Activated T-cell treated with anti-CD3 and anti-CD28 coated beads for 4 hours (primary cell): ENCODE measurements at regions not wholly inside any gene's neighbourhood (a gene's known extent, or its start where the extent isn't known, plus 50 kb on each side); places are given as distances from the start of the nearest gene placed in this dataset.
"Not testable (repeated sequence)": the region's sequence is repeated elsewhere in the genome, so short reads cannot be mapped to it uniquely, and the experiment has no call there.

ENCODE experiments used
- DNase-seq: peaks from one replicate; pipeline ENCODE4 v3.0.0-alpha.2; 2020

DNA sequence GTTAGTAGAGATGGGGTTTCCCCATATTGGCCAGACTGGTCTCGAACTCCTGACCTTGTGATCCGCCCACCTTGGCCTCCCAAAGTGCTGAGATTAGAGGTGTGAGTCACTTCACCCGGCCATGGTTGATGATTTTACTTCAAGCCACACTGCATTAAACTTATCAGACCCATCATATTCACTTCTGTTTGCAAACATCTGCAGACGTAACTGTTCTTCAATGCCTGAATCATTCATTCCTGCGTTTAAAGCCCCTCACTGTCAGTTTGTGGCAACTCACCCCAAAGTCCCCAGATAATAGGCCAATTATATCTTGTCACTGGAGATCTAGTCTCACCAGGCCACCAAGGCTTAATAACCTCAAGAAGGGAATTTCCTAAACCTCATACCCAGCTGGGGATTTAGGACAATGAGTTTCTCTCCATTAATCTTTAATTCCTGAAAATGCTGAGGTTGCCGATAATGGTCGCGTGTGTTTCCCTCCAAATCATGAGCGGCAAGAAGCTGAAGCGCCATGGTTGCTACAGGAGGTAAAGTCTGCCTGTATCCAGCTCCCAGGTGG, 229.6 kb downstream of the LY86 start:
- DNase-seq = no peak

DNA sequence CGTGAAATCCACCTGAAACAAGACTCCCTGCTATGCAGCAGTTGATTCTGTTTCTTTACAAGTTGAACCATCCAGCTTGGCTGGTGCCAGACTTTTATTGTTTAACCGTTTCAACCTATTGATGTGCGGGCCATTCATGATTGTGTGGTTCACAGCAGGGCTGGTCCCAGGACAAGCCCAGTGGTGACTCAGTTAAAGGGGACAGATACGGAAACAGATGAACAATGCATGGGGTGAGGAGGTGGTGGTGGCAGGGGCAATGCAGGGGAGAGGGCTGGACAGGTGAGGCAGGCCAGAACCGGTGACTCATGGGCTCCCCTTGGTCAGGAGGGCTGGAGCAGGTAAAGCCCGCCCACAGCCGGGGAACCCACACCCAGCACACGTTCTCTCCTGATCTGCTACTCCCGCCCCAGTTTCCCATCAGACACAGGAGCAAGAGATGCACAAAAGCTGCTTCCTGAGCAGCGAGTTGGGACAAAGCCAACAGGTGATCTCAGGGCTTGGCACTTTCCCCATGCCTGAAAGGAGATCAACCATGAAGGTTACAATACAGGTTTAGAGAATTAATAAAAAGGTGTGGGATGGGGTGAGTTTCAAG, 232.2 kb downstream of the LY86 start:
- DNase-seq = no peak

DNA sequence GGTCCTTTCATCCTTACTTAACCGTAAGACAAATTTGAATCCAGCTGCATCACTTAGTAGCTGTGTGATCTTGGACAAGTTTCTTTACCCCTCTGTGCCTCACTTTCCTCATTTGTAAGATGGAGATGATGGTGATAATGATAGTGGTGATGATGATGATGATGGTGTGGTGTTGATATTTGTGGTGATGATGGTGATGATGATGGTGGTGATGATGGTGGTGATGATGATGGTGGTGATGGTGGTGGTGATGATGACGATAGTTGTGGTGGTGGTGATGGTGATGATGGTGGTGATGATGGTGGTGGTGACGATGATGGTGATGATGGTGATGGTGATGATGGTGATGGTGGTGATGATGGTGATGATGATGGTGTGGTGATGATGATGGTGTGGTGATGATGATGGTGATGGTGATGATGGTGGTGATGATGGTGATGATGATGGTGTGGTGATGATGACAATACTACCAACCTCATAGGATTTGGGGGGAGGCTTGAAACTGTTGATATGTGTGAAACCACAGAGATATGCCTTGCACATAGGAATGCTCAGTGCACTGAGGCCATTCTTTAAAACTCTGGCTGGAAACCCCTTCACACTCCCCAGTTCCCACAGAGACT, 233.2 kb downstream of the LY86 start:
- DNase-seq = no peak

DNA sequence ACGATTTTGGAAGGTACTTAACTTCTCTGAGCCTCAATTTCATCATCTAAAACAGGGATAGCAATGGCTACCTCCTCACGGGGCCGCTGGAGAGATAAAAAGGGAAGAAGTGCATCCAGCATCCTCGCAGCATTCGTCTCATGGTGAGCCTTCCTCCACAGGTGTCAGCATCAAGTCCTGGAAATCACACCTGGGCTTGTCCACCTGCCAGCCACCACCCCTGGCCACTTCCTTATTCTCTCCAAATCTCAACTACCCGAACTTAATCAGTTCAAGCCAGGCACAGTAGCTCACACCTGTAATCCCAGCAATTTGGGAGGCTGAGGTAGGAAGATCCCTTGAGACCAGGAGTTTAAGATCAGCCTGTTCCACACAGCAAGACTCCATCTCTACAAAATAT, 234.5 kb downstream of the LY86 start:
- no peak for DNase-seq

DNA sequence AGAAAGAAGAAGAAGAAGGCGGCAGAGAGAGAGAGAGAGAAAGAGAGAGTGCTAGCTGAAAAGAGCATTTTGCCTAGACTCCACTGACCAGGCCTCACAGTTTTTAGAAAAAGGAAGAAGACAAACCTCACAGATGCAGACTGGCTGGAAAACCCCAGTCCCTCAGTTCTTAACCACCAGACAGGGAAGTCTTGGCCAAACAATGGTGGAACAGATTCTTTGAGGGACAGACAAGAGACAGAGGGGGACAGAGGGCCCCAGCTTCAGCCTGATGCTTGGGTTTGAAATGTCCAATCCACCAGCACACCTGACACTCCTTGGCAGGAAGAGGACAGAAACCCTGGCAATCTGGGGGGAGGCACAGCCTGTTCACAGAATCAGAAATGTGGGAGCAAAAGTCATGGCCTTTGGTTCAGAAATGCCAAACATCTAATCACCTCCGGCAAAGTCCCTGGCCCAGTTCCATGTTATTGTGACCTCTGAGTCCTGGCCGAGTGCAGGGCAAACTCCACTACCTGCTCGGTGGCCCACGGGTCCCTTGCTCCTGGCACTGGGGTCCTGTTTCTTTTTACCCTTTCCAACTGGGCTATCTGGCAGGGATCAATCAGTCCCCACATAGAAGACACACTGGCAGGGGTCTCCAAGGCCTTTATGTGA, 235.2 kb downstream of the LY86 start:
- no peak for DNase-seq

DNA sequence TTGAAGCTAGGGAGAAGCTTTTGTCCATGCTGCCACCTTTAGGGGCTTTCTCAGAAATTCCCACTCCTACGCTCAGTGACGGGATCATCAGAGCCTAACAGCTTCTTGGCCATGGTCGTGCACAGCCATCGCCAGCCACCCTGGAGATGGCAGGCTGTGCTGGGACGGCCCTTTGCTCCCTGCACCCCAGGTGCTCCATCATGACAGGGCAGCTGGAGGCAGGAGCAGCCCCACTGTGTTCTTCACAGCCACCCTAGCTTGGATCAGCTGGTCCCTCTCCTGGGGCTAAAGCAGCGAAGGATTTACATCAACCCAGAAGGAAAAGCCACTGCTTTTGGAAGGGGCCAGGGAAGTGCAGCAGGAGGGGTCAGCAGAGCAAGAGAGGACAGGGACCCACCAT, 235.9 kb downstream of the LY86 start:
- no peak for DNase-seq

DNA sequence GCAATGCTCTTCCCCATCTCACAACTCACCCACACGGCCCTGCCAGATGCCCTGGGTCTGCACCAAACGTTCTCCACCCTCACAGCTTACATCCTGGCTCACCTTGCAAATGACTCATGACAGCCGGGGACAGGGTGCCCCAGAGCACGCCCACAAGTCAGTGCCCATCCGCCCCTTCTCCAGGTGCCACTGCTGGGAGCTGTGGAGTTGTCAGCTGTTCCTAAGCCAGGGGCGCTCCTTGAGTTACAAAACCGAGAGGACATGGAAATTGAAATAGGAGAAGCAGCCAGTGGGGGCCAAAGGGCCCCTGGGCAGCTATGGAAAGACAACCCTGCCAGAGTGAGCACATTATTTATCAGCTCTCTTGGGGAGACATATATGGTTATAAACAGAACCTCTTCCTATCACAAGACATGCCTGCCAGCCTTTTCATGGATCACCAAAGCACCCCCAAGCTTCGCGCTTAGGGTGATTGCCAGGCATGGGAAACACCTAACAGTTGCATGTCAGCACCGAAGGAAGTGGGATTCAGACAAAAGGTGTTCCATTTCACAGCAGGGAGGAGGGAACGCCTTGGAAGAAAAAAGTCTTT, 236.8 kb downstream of the LY86 start:
- DNase-seq = no peak

DNA sequence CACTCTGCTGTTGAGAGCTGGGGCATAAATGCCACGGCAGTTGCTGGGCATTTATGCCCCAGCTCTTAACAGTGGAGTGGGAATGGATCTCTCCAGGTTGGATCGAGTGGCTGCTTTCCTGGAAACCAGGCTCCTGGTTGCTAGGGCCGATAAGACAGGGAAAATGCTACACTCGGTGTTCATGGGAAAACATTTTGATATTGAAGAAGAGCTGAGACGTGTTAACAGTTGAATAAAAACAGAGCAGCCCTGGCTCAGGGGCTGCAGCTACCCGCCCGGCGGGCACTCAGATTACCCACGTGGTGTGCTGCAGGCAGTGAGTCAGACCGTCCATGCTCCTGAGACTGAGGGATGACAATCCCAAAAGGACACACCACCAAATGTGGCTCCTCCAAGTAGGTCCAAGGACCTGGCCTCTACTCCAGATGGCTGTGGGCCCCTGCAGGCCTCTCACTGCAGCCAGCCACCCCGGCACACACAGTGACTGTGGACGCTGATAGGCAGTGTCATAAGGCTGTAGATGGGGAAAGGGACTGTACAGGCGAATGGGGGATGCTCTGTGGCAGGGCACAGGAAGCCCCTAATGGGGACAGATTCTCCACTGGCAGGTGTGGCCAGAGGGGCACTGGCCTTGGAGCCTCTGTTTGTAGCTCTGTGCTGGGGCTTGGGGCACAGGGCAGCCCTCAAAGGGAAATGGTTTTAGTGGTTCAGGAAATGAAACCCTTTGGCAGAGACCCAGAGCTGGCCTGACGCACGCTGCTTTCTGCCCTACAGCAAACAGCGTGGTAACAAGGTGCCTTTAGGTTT, 237.8 kb downstream of the LY86 start:
- no peak for DNase-seq

DNA sequence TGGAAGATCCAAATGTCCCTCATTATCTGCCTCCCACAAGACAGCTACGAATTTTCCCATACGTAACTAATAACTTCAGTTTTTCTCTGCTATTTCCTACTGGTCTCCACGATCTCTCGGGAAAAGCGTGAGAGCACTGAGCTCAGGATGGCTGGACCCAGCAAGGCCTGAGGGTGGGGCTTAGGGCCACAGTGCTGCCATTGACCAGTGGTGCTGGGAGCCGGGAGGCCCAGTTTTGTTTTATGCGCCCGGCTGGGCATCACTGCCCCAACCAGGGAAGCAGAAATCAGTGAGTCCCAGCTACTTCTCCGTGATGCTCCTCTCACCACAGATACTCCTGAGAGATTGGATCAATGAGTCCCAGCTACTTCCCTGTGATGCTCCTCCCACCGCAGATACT, 238.4 kb downstream of the LY86 start:
- DNase-seq = no peak

DNA sequence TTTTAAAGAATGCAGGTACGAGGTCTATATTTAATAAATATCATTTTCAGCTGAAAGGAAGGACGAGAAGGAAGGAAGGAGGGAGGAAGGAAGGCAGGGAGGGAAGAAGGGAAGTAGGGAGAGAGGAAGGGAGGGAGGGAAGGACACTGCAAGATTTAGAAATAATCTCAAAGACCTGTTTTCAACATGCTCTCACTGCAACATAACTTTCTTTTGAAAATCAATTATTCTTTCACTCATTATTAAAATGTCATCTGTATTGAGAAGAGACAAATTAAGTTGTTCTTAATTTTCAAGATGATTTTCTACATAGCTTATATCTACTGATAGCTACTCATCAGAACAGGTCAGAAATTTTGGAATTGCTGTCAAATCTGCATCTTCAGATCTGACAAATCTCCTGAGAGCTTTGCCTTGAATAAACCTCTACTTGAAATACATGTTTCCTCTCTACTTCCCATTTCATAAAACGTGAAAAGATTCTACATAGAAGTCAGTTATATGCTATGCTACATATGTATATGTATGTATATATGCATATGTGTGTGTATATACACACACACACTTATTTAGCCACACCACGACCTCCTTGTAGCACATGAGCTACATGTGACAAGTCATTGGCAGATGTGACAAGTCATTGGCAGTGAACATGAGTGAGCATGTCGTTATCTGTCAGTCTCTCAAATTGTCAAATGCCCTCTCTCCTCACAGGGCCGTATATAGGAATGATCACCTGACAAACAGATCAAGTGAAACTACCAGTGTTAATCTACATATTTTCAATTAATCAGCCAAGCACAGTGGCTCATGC, 241.6 kb downstream of the LY86 start:
- DNase-seq = no peak

DNA sequence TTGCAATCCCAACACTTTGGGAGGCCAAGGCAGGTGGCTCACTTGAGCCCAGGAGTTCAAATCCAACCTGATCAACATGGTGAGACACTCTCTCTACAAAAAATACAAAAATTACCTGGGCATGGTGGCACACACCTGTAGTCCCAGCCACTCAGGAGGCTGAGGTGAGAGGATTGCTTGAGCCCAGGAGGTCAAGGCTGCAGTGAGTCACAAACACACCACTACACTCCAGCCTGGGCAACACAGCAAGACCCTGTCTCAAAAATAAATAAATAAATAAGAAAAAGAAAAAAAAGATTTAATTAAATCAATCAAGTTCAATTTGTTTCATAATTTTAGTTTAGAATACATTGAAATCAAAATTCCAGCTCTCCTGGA, 242.2 kb downstream of the LY86 start:
- DNase-seq = not testable (repeated sequence)

DNA sequence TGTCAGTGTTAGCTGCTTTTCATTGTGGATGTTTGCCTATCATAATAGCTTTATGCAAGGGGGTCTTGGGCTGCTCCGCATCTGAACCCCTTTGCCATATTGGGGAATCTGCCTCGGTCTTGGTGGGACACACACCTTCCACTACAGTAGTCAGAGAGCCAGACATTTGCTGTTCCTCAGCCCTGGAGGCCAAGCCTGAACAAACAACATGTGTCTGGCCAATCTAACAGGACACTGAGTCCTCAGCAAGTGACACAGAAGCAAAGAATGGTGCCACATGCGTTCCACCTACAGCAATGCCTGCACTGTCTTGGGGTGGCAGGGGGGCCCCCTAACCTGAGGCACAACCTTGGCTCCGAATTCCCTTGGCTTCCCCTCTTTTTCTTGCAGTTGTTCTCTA, 243.9 kb downstream of the LY86 start:
- no peak for DNase-seq

DNA sequence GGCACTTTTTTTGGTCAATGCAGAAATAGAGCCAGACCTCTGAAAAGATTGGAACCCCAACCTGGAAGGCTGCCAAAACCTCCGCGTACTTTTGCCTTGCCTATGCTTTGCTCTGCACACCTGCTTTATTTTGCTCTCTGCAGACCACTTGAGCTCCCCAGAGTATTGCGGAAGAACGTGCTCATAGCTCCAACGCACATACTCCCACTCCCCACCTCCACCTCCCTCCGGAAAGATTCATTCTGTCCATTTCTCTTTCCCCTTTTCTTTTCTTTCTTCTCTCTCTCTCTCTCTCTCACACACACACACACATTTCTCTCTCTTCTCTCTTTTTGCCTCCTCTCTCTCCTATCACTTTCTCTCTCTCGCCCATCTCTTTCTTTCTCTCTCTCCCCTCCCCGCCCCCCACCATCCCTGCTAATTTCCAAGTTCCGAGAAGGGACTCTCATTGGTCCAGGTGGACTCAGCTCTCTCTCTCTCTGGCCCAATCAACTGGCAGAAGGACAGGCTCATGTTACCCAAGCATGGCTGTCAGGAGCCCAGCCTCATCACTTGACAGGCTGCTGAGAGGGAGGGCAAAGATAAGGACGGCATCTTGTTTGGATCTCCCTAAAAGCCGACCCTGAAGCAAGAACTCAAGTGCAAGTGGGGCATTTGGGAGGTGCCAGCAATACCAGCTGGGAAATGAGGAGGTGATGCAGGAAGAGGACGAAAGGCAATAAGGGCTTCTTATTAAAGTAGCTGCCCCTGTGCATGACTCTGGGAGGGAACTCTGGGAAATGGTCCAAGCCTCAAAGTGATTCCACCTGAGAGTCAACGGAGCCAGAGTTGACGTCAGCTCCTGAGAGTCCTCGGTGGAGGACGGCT, 246.1 kb downstream of the LY86 start:
- DNase-seq = no peak

DNA sequence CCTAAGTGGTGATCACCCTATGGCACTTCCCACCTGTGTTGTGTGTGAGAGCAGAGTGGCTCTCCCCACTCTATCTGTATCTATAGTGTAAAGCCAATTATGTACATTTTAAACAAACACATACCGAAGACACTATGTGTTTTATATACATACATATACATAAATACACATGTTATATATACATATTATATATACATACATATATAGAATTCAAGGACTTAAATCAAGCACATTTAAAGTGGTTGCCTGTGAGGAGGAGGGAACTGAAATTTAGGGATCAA, 246.6 kb downstream of the LY86 start:
- DNase-seq = no peak

DNA sequence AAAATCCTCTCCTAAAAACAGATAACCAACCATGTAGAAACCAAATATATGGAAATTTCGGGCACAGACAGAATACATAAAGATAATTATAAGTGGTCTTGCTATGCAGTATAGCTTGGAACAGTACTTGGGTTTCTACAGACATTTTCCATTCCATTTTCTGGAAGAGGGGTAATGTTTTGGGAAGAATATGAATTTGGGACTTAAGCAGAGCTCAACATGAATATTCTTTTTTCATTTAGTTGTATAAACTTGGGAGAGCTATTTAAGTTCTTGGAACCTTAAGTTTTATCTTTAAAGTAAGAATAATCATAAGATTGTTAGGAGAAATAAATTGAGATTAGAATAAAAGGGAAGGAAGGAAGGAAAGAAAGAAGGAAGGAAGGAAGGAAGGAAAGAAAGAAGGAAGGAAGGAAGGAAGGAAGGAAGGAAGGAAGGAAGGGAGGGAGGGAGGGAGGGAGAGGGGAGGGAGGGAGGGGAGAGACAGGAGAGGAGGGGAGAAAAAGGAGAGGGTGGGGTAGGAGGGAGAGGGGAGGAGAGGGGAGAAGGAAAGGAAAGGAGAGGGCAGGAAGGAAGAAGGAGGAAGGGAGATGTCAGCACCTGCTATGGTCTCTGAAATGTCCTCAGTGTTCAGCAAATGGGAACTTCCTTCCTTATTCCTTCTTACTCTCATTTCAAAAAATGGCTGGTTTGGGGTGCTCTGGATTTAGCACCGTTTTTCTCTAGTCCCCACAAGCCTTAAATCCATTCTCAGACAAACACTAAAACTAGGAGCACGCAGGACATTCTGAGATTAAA, 248.3 kb downstream of the LY86 start:
- no peak for DNase-seq

DNA sequence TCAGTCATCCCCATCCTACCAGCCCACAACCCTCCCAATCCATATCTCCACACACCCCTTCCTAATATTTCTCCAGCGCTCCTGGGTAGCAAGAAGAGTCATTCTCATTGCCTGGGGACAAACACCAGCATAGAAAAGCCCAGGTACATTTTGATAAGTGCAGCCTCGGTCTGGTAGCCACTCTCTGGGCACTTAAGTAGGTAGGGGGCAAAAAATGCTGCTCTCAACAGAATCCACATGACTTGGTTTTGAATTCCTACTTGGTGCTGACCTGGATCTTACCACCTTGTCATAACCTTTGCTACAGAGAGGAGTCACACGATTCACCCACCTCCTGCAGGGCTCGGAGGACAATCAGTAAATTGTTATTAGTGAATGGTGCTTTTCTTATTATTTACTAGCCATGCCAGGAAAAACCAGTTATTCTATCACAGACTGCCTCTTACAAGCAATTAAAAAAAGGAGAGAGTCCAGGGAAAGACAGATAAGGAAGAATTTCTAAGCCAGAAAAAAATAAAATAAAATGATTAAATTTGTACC, 249.1 kb downstream of the LY86 start:
- no peak for DNase-seq

DNA sequence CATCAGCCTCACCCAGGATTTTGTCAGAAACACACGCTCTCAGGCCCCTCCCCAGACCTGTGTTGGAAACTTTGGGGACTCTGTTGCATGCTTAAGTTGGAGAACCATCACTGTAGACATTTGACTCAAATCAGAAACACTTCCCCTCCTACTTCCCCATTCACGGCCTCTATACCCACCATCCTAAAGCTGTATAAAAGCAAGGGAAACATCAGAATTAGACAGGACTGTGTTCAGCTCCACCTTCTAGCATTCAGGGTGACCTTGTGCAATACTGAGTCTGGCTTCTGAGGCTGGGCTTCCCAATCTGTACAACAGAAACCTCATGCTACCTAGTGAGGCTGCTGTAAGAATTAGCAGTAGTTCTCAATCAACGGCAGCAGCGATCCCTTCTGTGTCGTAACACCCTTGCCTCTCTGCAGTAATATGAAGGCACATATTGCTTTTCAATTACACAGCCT, 252.3 kb downstream of the LY86 start:
- no peak for DNase-seq

DNA sequence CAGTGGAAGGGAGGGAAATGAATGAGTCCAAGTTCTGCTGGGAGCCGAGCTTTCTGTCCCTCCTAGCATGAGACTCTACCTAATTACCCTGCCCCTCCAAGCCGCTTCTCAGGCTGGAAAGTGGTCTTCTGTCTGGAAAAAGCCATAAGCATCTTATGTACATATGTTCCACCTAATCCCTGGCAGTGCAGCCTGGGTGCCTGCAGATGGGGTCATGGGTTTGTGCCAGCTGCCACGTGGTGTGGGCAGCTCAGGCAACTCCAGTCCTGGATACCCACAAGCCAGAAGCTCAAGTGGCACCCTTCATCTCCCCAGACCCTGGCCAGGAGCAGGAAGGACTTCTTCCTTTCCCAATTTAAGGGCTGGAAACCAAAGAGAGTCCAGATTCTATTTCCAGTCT, 253.1 kb downstream of the LY86 start:
- DNase-seq = no peak

DNA sequence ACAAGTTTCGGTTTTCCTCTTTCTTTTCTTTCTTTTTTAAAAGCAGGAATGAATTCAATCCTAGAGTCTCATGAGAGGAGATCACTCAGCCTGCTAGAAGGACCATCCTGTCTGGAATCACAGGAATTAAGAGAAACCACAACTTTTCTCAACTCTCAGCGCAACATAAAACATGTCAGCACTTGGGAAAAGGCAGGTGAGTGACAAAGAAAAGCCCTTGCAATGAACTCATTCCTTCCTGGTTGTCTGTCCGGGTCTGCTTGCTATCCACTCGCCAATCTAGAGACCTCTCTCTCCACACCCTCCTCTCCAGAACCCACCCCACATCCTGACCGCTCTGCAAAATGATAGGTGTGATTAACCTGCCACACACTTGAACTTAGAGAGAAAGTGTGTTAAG, 253.8 kb downstream of the LY86 start:
- DNase-seq = no peak

DNA sequence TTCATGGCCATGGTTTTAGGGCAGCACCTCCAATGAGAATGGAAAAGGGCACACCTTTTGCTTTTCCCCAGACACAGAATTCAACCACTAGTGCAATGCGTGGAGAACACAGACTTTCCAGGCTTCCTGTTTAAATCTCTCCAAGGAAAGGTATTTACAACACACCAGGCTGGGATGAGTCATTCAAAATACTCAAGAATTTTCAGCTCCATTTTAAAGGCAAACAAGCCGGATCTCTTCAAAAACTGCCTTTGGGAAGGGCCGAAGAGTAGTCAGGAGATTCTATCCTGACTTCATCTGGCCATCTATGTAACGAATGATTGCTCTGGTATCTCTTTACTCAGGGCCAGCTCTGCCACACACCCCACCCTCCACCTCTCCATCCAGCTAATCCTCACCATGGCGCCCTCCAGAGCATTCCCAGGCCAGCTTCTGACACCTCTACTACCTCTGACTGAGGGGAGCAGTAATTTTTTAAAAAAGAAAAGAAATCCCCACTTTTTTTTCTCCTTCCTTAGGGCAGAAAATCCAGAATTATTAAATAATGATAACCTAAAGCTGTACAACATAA, 254.6 kb downstream of the LY86 start:
- DNase-seq = no peak
